ENCODE measurements at regions not wholly inside any gene's neighbourhood (a gene's known extent, or its start where the extent isn't known, plus 50 kb on each side); places are given as distances from the start of the nearest gene placed in this dataset.

DNA sequence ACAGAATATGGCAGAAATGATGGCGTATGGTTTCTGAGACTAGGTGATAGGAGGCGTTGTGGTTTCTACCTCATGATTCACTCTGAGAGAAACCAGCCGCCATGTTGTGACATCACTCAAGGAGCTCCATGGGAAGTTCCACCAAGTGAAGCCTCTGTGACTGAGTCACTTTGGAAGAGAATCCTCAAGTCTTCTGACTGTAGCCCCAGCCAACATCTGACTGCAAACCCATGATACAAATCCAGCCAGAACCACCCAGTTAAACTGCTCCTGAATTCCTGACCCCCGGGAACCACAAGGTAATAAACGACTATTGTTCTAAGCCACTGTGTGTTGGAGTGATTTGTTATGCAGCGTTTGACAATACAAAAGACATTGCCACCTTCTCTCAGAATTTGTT is 91.1 kb upstream of the CARD11 start:
- TF ChIP-seq, protein P1, sequence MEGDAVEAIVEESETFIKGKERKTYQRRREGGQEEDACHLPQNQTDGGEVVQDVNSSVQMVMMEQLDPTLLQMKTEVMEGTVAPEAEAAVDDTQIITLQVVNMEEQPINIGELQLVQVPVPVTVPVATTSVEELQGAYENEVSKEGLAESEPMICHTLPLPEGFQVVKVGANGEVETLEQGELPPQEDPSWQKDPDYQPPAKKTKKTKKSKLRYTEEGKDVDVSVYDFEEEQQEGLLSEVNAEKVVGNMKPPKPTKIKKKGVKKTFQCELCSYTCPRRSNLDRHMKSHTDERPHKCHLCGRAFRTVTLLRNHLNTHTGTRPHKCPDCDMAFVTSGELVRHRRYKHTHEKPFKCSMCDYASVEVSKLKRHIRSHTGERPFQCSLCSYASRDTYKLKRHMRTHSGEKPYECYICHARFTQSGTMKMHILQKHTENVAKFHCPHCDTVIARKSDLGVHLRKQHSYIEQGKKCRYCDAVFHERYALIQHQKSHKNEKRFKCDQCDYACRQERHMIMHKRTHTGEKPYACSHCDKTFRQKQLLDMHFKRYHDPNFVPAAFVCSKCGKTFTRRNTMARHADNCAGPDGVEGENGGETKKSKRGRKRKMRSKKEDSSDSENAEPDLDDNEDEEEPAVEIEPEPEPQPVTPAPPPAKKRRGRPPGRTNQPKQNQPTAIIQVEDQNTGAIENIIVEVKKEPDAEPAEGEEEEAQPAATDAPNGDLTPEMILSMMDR (conservative IDR thresholded peaks at IDR 0.05 in 1 of 2, IDR thresholded peaks at IDR 0.05 in 1 of 2; ENCODE audit: low read depth in 1 of 2, low read length in 2 of 2) = no peak
- no peak for TF ChIP-seq EZH2 (IDR thresholded peaks at IDR 0.05; ENCODE audit: low read length, missing control alignments)

All from fibroblast of lung (primary cell).